Stromal cell of bone marrow (primary cell): ENCODE measurements at regions not wholly inside any gene's neighbourhood (a gene's known extent, or its start where the extent isn't known, plus 50 kb on each side); places are given as distances from the start of the nearest gene placed in this dataset.

Source experiments
- DNase-seq: peaks from one replicate; pipeline ENCODE4 v3.0.0-alpha.2; 2012; ENCODE audit warnings: low read depth

- DNase-seq: no peak
Observed at GRCh38 chr12:3991798-3992580, 118.8 kb upstream of the PARP11 start.

- no peak for DNase-seq
Observed at GRCh38 chr12:3990501-3991280, 117.5 kb upstream of the PARP11 start.

GRCh38 chr12:3989218-3989550, 116.0 kb upstream of the PARP11 start:
- no peak for DNase-seq

GRCh38 chr12:3988519-3989217, 115.5 kb upstream of the PARP11 start:
- DNase-seq: no peak

DNA sequence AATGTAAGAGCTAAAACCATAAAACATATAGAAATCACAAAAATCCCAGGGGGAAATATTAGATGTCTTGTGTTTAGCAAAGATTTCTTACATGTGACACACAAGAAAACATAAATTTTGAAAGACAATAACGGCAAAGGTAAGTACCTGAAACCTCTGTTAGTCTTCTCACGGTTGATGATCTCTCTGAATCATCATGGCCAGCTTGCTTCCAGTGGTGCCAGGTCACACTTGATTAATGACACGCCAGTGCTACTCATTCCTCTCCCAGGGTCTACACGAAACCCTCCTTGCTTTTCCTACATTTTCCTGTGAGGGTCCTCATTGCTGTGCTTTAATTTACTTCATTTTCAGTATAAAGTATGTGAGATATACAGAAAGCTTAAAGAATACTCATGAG, 114.4 kb upstream of the PARP11 start:
- no peak for DNase-seq

DNA sequence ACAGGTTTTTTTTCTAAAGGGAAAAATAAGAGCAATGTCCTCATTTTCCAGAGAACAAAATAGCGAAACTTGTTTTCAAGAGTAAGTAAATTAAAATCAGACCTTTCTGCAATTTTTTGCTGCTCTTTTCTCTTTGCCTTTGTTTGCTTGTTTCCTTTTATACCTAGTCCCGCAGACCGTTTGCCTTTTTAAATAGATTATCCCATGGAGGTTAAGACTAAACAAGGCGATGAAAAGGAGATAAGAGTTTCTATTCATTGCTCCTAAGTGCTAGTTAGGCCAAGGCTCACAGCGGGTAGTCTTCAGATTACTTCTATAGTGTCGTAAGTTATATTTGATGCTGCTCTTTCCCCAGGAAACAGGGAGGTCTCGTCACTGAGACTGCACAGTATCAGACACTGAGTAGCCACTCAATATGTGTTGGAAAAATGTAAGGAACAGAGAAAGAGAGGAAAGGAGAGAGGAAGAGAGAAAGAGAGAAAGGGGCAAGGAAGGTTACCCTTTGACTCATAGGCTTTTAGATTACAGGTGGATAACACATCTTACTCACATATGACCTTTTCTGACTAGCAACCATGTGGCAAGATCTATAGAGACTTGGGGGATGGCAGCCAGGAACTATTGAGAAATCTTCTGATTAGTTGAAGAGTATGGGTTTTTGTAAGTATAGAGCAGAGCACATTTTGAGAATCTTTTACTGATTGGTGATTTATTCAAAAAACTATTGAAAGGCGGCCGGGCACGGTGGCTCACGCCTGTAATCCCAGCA, 107.5 kb upstream of the PARP11 start:
- no peak for DNase-seq

GRCh38 chr12:3977621-3978020, 104.4 kb upstream of the PARP11 start:
- no peak for DNase-seq

GRCh38 chr12:3976351-3976938, 103.2 kb upstream of the PARP11 start:
- no peak for DNase-seq

DNA sequence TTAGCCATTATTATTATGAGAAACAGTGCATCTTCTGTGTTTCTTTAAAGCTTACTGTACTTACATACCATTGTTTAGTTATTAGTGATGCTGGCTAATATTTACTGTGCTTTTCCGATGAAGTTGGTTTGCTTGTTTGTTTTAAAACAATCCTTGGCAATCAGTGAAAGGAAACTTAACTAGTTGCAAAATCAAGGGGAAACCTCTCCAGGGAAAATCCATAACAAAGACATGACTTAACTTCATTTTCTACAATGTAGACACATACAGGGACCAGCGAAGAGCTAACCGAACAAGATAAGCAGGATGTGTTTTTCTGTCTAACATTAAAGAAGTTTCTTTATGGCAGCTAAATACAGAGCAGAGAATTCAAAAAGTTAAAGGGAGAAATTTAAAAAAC, 102.5 kb upstream of the PARP11 start:
- no peak for DNase-seq

DNA sequence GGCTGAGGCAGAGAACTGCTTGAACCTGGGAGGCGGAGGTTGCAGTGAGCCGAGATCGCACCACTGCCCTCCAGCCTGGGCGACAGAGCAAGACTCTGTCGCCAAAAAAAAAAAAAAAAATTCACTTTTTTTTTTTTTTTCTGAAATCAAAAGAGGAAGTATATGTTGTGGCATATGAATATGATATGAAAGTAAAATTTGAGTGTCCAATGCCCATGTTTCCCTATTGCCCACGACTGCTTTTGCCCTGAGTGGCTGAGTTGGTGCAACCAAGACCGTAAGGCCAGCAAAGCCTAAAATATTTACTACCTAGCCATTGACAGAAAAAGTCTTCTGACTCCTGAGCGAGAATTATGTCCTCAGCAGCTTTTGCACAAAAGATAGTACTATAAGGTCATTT, 101.7 kb upstream of the PARP11 start:
- DNase-seq: no peak

- no peak for DNase-seq
Observed at GRCh38 chr12:3973973-3974644, 100.9 kb upstream of the PARP11 start.

DNA sequence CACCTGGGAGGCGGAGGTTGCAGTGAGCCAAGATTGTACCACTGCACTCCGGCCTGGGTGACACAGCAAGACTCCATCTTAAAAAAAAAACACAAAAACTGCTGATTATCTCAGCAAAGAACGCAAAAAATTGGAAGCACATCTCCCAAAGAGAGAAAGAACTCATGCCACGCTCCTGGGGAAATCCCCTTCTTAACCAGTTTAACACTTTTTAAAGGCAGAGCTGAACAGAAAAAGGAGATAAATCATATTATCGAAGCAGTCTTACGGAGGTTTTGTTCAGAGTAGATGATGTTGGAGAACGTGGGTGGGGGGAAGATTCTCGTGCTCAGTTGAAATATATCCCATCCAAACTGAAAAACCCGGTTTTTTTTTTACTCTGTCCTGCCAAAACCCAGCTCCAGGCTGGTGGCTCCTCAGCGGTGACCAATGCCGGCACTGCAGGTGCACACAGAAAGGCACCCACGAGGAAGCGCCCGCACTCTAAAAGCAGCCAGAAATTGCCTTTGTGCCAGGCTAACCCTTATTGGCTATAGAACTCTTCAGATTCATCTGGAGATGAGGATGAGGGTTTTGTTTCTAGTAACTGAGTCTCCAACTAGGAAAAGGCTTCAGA, 100.2 kb upstream of the PARP11 start:
- no peak for DNase-seq

DNA sequence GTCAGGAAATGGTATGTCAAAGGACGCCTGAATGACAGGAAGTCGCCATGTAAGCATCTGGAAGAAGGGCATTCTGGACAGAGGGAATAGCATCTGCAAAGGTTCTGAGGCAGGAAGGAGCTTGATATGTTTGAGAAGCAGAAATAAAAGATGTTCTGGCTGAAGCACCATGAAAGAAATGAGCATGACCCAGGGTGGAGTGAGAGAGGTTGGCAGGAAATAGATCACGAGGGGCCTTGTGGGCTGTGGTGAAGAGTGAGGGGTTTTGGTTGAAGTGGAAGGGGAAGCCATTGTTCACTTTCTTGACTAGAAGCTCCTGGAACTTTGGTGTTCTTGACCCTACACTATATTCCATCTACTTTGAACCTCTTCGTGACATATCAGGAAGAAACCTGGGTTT, 99.4 kb upstream of the PARP11 start:
- no peak for DNase-seq

GRCh38 chr12:3968523-3968922, 95.3 kb upstream of the PARP11 start:
- DNase-seq: no peak

DNA sequence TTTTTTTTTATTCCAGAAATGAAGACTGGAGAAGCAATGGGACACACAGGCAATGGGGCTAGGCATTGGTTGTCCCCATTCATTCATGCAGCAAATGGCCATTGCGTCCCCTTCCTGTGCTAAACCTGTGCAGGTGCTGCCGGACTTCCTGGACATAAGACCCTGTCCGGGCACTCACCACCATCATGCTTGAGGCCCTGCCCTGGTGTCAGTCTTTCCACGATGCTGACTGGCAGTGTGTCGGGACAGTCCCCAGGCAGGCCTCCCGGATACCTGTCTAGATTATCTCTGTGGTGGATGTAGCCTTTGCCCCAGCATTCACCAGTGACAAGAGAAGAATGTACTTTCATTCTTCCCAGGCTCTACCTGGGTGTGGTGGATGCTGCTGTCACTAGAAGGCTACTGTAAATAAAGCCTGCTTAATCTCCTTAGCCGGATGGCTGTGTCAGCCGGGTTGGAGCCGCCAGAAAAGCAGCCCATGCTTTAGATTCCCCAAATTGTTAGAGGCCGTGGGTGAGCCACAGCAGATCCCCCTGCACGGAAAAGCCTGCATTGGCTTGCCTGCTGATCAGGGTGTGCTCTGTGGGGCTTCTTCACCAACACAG, 94.5 kb upstream of the PARP11 start:
- no peak for DNase-seq

GRCh38 chr12:3966376-3966775, 93.2 kb upstream of the PARP11 start:
- DNase-seq: no peak

- DNase-seq: no peak
Observed at GRCh38 chr12:3965046-3965445, 91.8 kb upstream of the PARP11 start.

DNA sequence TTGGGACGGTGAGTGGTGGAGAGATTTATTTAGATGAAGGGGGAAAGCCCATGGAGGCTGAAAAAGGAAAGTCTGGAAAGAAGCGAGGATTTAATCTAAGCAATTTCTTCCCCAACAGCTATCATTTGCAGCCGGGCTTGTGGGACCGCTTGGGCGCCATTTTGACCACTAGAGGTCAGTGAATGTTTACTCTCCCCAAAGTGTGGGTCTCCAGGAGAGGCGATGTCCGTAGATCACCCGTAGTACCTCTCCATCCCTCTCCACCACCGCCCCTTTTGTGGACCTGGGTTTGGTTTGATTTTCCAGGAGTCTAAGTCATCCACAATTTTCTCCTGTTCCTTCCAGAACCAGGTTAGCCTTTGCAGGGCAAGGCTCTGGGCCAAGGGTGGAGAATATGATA, 91.2 kb upstream of the PARP11 start:
- DNase-seq: no peak

DNA sequence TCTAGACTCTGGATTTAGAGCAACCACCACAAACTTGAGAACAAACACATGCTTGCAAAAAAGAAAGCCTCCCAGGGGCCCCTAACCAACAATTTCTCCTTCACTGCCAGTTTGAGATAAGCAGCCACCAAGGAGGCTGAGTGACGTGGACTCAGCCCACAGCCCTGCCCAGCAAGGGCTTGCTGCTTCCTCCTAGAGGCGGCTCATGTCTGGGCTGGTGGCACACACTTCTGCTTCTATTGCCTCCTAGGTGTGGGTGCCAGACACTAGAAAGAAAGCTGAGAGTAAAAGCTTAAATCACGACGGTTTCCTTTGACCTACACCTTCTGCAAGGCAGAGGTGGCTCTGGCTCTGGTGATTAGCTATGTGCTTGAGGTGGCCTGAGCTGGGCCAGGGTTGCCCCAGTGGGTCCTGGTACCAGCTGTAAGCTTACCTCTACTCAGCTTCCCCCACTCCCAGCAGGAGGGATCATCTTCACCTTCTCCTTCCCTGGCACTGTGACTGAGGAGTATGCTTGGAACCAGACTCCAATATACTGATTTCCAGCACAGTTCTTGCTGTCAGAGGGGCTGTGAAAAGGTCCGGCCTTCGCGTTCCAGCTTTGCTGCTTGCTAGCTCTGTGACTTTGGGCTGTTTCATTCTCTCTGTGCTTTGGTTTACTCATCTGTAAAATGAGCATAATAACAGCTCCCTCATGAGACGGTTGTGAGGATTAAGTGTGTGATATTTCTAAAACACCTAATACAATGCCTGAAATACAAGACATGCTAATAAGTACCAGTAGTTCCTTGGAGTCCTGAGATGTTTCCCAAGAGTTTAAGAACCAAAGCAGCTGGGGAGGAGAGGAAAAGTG, 89.7 kb upstream of the PARP11 start:
- no peak for DNase-seq

DNA sequence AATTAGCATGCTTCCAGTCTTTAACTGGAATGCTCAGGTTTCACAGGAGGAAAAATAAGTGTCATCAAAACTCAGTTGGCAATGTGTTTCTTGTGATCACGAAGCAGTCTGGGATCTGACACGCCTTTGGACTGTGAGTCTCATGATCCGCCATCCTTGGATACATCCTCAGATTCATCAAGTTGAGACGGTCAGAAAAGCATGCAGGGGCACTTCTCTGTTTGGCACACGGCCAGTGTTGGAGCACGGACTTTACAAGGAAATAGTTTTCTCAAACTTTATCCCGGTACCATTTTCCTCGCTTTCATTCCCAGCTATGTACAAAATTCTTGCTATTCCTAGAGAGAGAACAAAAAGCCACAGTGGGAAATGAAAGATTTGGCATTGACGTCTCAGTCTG, 88.4 kb upstream of the PARP11 start:
- no peak for DNase-seq
